ENCODE measurements at regions not wholly inside any gene's neighbourhood (a gene's known extent, or its start where the extent isn't known, plus 50 kb on each side); places are given as distances from the start of the nearest gene placed in this dataset.

- DNase-seq (ENCODE audit: low read depth in 2 of 2): no peak
These were observed 102.7 kb upstream of the MAP1LC3B2 start for GRCh38 chr12:116456330-116457082.

- DNase-seq (ENCODE audit: low read depth in 2 of 2): no peak
These were observed 100.7 kb upstream of the MAP1LC3B2 start for GRCh38 chr12:116458492-116458891.

- DNase-seq (ENCODE audit: low read depth in 2 of 2): no peak
These were observed 99.9 kb upstream of the MAP1LC3B2 start for GRCh38 chr12:116459011-116459875.

- DNase-seq (ENCODE audit: low read depth in 2 of 2): no peak
These were observed 99.1 kb upstream of the MAP1LC3B2 start for GRCh38 chr12:116459916-116460663.

GRCh38 chr12:116461060-116461459 lies 98.1 kb upstream of the MAP1LC3B2 start:
- DNase-seq (ENCODE audit: low read depth in 2 of 2): no peak

GRCh38 chr12:116463366-116463765 lies 95.8 kb upstream of the MAP1LC3B2 start:
- DNase-seq (ENCODE audit: low read depth in 2 of 2): no peak

- no peak for DNase-seq (ENCODE audit: low read depth in 2 of 2)
These were observed 93.8 kb upstream of the MAP1LC3B2 start for GRCh38 chr12:116465407-116465806.

- no peak for DNase-seq (ENCODE audit: low read depth in 2 of 2)
These were observed 93.3 kb upstream of the MAP1LC3B2 start for GRCh38 chr12:116465856-116466255.

GRCh38 chr12:116466536-116466935 lies 92.6 kb upstream of the MAP1LC3B2 start:
- DNase-seq (ENCODE audit: low read depth in 2 of 2): no peak

GRCh38 chr12:116469344-116469743 lies 89.8 kb upstream of the MAP1LC3B2 start:
- DNase-seq (ENCODE audit: low read depth in 2 of 2): no peak

- no peak for DNase-seq (ENCODE audit: low read depth in 2 of 2)
These were observed 87.6 kb upstream of the MAP1LC3B2 start for GRCh38 chr12:116471544-116471943.

GRCh38 chr12:116472193-116472592 lies 87.0 kb upstream of the MAP1LC3B2 start:
- no peak for DNase-seq (ENCODE audit: low read depth in 2 of 2)

- no peak for DNase-seq (ENCODE audit: low read depth in 2 of 2)
These were observed 85.8 kb upstream of the MAP1LC3B2 start for GRCh38 chr12:116473416-116473815.

- no peak for DNase-seq (ENCODE audit: low read depth in 2 of 2)
These were observed 84.8 kb upstream of the MAP1LC3B2 start for GRCh38 chr12:116474331-116474730.

- DNase-seq (ENCODE audit: low read depth in 2 of 2): no peak
These were observed 84.3 kb upstream of the MAP1LC3B2 start for GRCh38 chr12:116474899-116475298.

- DNase-seq (ENCODE audit: low read depth in 2 of 2): no peak
These were observed 82.9 kb upstream of the MAP1LC3B2 start for GRCh38 chr12:116476227-116476822.

- DNase-seq (ENCODE audit: low read depth in 2 of 2): no peak
These were observed 80.9 kb upstream of the MAP1LC3B2 start for GRCh38 chr12:116478243-116478773.

- no peak for DNase-seq (ENCODE audit: low read depth in 2 of 2)
These were observed 78.9 kb upstream of the MAP1LC3B2 start for GRCh38 chr12:116480210-116480810.

GRCh38 chr12:116481726-116482125 lies 77.5 kb upstream of the MAP1LC3B2 start:
- DNase-seq (ENCODE audit: low read depth in 2 of 2): no peak

GRCh38 chr12:116482179-116482578 lies 77.0 kb upstream of the MAP1LC3B2 start:
- DNase-seq (ENCODE audit: low read depth in 2 of 2): no peak

GRCh38 chr12:116482859-116483258 lies 76.3 kb upstream of the MAP1LC3B2 start:
- DNase-seq (ENCODE audit: low read depth in 2 of 2): no peak

All from activated CD8-positive, alpha-beta memory T cell treated with anti-CD3 and anti-CD28 coated beads for 4 hours (primary cell).